ENCODE measurements at regions not wholly inside any gene's neighbourhood (a gene's known extent, or its start where the extent isn't known, plus 50 kb on each side); places are given as distances from the start of the nearest gene placed in this dataset.

- H3K4me3 ChIP-seq (ENCODE audit: low read depth, low read length), result no peak overlapping the region
- no peak for DNase-seq (ENCODE audit: low read depth)
- TF ChIP-seq CTCF (IDR thresholded peaks at IDR 0.05; ENCODE audit: insufficient read depth, low read depth, low read length), result no peak
Measured at GRCh38 chr6:147095316-147095715, 108.9 kb upstream of the STXBP5 start.

- no peak overlapping the region for H3K4me3 ChIP-seq (ENCODE audit: low read depth, low read length)
- TF ChIP-seq CTCF (IDR thresholded peaks at IDR 0.05; ENCODE audit: insufficient read depth, low read depth, low read length), result no peak
- peak; percentile 59 for DNase-seq (ENCODE audit: low read depth)
Measured at GRCh38 chr6:147099974-147100373, 104.2 kb upstream of the STXBP5 start.

GRCh38 chr6:147103007-147103406 lies 101.2 kb upstream of the STXBP5 start:
- no peak overlapping the region for H3K4me3 ChIP-seq (ENCODE audit: low read depth, low read length)
- no peak for TF ChIP-seq CTCF (IDR thresholded peaks at IDR 0.05; ENCODE audit: insufficient read depth, low read depth, low read length)
- DNase-seq (ENCODE audit: low read depth), result no peak

GRCh38 chr6:147103694-147104093 lies 100.5 kb upstream of the STXBP5 start:
- DNase-seq (ENCODE audit: low read depth), result peak; percentile 30
- no peak for TF ChIP-seq CTCF (IDR thresholded peaks at IDR 0.05; ENCODE audit: insufficient read depth, low read depth, low read length)
- no peak overlapping the region for H3K4me3 ChIP-seq (ENCODE audit: low read depth, low read length)

GRCh38 chr6:147105786-147106185 lies 98.4 kb upstream of the STXBP5 start:
- DNase-seq (ENCODE audit: low read depth), result no peak
- TF ChIP-seq CTCF (IDR thresholded peaks at IDR 0.05; ENCODE audit: insufficient read depth, low read depth, low read length), result no peak
- no peak overlapping the region for H3K4me3 ChIP-seq (ENCODE audit: low read depth, low read length)

- peak; percentile 69 for DNase-seq (ENCODE audit: low read depth)
- no peak for TF ChIP-seq CTCF (IDR thresholded peaks at IDR 0.05; ENCODE audit: insufficient read depth, low read depth, low read length)
- no peak overlapping the region for H3K4me3 ChIP-seq (ENCODE audit: low read depth, low read length)
Measured at GRCh38 chr6:147106759-147107401, 97.3 kb upstream of the STXBP5 start.

Measured in fibroblast of villous mesenchyme (primary cell).